ENCODE measurements at regions not wholly inside any gene's neighbourhood (a gene's known extent, or its start where the extent isn't known, plus 50 kb on each side); places are given as distances from the start of the nearest gene placed in this dataset.

- Histone ChIP-seq H3K4me2 (ENCODE audit: control insufficient read depth, extremely low read depth, insufficient read depth, low read depth, low read length) (no peak overlapping the region), H3K9ac (ENCODE audit: control insufficient read depth, extremely low read depth, insufficient read depth, low read length) (no peak overlapping the region), H3K9me1 (ENCODE audit: control insufficient read depth, extremely low read depth, insufficient read depth, low read length) (no peaks in the 10 kb centered on the region), H3K4me1 (ENCODE audit: control insufficient read depth, extremely low read depth, insufficient read depth, low read length) (peaks cover 5% of the 10 kb centered on the region), H3K27ac (ENCODE audit: control insufficient read depth, insufficient read depth, low read length) (no peak overlapping the region), H3K79me2 (ENCODE audit: control insufficient read depth, insufficient read depth, low read length) (no peaks in the 10 kb centered on the region), H2AFZ (ENCODE audit: control insufficient read depth, low read length) (no peak overlapping the region), H3K36me3 (ENCODE audit: control insufficient read depth in 2 of 2, extremely low read depth in 1 of 2, insufficient read depth in 2 of 2, low read length in 2 of 2) (no peaks in the 10 kb centered on the region), H4K20me1 (ENCODE audit: control insufficient read depth, extremely low read depth, insufficient read depth, low read length) (no peaks in the 10 kb centered on the region), H3K27me3 (ENCODE audit: control insufficient read depth, extremely low read depth, insufficient read depth, low read length) (peaks cover 29% of the 10 kb centered on the region), H3K9me3 (ENCODE audit: control insufficient read depth, low read depth, low read length) (no peaks in the 10 kb centered on the region), H3K4me3 (ENCODE audit: control insufficient read depth in 2 of 3, extremely low read depth in 1 of 3, insufficient read depth in 2 of 3, low read depth in 1 of 3, low read length in 3 of 3) (no peak overlapping the region)
- dilution Hi-C loops (cut with MboI; ENCODE audit: extremely low pct_ligation_motif_present, low sequenced_read_pairs), result no loop called here
- TF ChIP-seq EZH2 (IDR thresholded peaks at IDR 0.05; ENCODE audit: low read length), result no peak
- TF ChIP-seq CTCF (optimal IDR thresholded peaks at IDR 0.05 in 1 of 3, IDR thresholded peaks at IDR 0.05 in 1 of 3, conservative IDR thresholded peaks at IDR 0.05 in 1 of 3; ENCODE audit: extremely low read depth in 1 of 3, insufficient read depth in 2 of 3, low read length in 3 of 3), result no peak
- no peak for DNase-seq (ENCODE audit: low read depth, low spot score)
- no peak for FAIRE-seq
These were observed 74.7 kb upstream of the SHISAL1 start for GRCh38 chr22:44387486-44387885.

- Histone ChIP-seq H3K27me3 (ENCODE audit: control insufficient read depth, extremely low read depth, insufficient read depth, low read length) (peaks cover 29% of the 10 kb centered on the region), H2AFZ (ENCODE audit: control insufficient read depth, low read length) (no peak overlapping the region), H3K36me3 (ENCODE audit: control insufficient read depth in 2 of 2, extremely low read depth in 1 of 2, insufficient read depth in 2 of 2, low read length in 2 of 2) (no peaks in the 10 kb centered on the region), H3K9me3 (ENCODE audit: control insufficient read depth, low read depth, low read length) (no peaks in the 10 kb centered on the region), H3K9ac (ENCODE audit: control insufficient read depth, extremely low read depth, insufficient read depth, low read length) (no peak overlapping the region), H3K27ac (ENCODE audit: control insufficient read depth, insufficient read depth, low read length) (no peak overlapping the region), H3K79me2 (ENCODE audit: control insufficient read depth, insufficient read depth, low read length) (no peaks in the 10 kb centered on the region), H3K4me3 (ENCODE audit: control insufficient read depth in 2 of 3, extremely low read depth in 1 of 3, insufficient read depth in 2 of 3, low read depth in 1 of 3, low read length in 3 of 3) (no peak overlapping the region), H3K4me2 (ENCODE audit: control insufficient read depth, extremely low read depth, insufficient read depth, low read depth, low read length) (no peak overlapping the region), H3K9me1 (ENCODE audit: control insufficient read depth, extremely low read depth, insufficient read depth, low read length) (no peaks in the 10 kb centered on the region), H4K20me1 (ENCODE audit: control insufficient read depth, extremely low read depth, insufficient read depth, low read length) (no peaks in the 10 kb centered on the region), H3K4me1 (ENCODE audit: control insufficient read depth, extremely low read depth, insufficient read depth, low read length) (no peaks in the 10 kb centered on the region)
- FAIRE-seq (no peak), DNase-seq (ENCODE audit: low read depth, low spot score) (no peak)
- TF ChIP-seq CTCF (optimal IDR thresholded peaks at IDR 0.05 in 1 of 3, IDR thresholded peaks at IDR 0.05 in 1 of 3, conservative IDR thresholded peaks at IDR 0.05 in 1 of 3; ENCODE audit: extremely low read depth in 1 of 3, insufficient read depth in 2 of 3, low read length in 3 of 3) (no peak), EZH2 (IDR thresholded peaks at IDR 0.05; ENCODE audit: low read length) (no peak)
- dilution Hi-C loops (cut with MboI; ENCODE audit: extremely low pct_ligation_motif_present, low sequenced_read_pairs), result no loop called here
These were observed 73.8 kb upstream of the SHISAL1 start for GRCh38 chr22:44386386-44387035.
